Stimulated activated naive B cell treated with anti-CD40 and anti-IgM and Interleukin-4, amounts not matched to agents 10 μg/mL and 1 μg/mL and 100 μg/mL, for 72 hours (primary cell): ENCODE measurements at regions not wholly inside any gene's neighbourhood (a gene's known extent, or its start where the extent isn't known, plus 50 kb on each side); places are given as distances from the start of the nearest gene placed in this dataset.
"Not testable (repeated sequence)": the region's sequence is repeated elsewhere in the genome, so short reads cannot be mapped to it uniquely, and the experiment has no call there.

Source experiments
- ATAC-seq, 2 donors: fragments of 150-1000 bp; cut with Tn5 transposase; replicated peaks; 2 replicates each; pipeline ENCODE4 v1.10.0; 2021; ENCODE audit warnings: moderate library complexity in 1 of 2
- DNase-seq: peaks from one replicate; pipeline ENCODE4 v3.0.0; 2021
- H3K27ac Mint-ChIP-seq: one replicate; pipeline ENCODE4 v1.8.0; 2022; ENCODE audit warnings: mild to moderate bottlenecking, mixed read lengths
- H3K27me3 Mint-ChIP-seq, 2 donors: one replicate each; pipeline ENCODE4 v1.8.0; 2022; ENCODE audit warnings: mixed read lengths in 2 of 2
- H3K36me3 Mint-ChIP-seq, 2 donors: one replicate each; pipeline ENCODE4 v1.8.0; 2022; ENCODE audit warnings: mixed read lengths in 2 of 2, mild to moderate bottlenecking in 1 of 2
- H3K4me1 Mint-ChIP-seq, 2 donors: one replicate each; pipeline ENCODE4 v1.8.0; 2022; ENCODE audit warnings: mixed read lengths in 2 of 2, mild to moderate bottlenecking in 1 of 2
- H3K4me3 Mint-ChIP-seq, 2 donors: one replicate each; pipeline ENCODE4 v1.8.0; 2022; ENCODE audit warnings: mild to moderate bottlenecking in 2 of 2, mixed read lengths in 2 of 2, moderate library complexity in 1 of 2
- H3K9me3 Mint-ChIP-seq, 2 donors: one replicate each; pipeline ENCODE4 v1.8.0; 2022; ENCODE audit warnings: mixed read lengths in 2 of 2, mild to moderate bottlenecking in 1 of 2

DNA sequence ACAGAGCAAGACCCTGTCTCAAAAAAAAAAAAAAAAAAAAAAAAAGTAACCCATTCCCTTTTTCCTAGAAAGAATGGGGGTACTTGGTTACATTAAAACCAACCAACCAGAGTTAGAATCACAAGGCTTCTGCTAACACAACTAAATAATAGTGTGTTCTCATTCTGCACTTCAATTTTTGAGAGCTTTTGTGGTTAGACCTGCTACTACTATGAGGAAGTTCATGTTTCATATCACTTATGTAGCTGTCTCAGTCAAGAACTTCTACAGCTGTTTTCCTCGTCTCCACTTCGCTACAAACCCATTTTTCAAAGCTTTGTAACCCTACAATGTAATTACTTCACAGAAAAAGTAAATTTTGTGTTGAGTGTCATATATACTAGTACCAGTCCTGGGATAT is 58.3 kb downstream of the PDHA2 start:
- peak in 1 of 2 donors; percentile 63 for ATAC-seq
- no peaks in the 10 kb centered on the region for H3K36me3 Mint-ChIP-seq
- H3K4me3 Mint-ChIP-seq = no peak overlapping the region
- no peaks in the 10 kb centered on the region for H3K27me3 Mint-ChIP-seq
- no peak for DNase-seq
- no peaks in the 10 kb centered on the region for H3K4me1 Mint-ChIP-seq
- H3K27ac Mint-ChIP-seq = no peak overlapping the region
- H3K9me3 Mint-ChIP-seq = peaks cover 0 to 14% of the 10 kb centered on the region in 2 donors

- Mint-ChIP-seq H3K4me3 (no peak overlapping the region), H3K4me1 (no peaks in the 10 kb centered on the region), H3K27me3 (no peaks in the 10 kb centered on the region), H3K9me3 (peaks cover 0 to 4% of the 10 kb centered on the region in 2 donors), H3K27ac (no peak overlapping the region), H3K36me3 (no peaks in the 10 kb centered on the region)
- no peak for ATAC-seq
- DNase-seq = no peak
Observed at GRCh38 chr4:95909211-95909610, 69.3 kb downstream of the PDHA2 start.

- Mint-ChIP-seq H3K4me1 (no peaks in the 10 kb centered on the region), H3K27ac (no peak overlapping the region), H3K4me3 (no peak overlapping the region)
Observed at GRCh38 chr4:95910749-95911148, 70.9 kb downstream of the PDHA2 start.

GRCh38 chr4:95921470-95921869 is 81.6 kb downstream of the PDHA2 start:
- peaks cover under 1 to 4% of the 10 kb centered on the region in 2 donors for H3K9me3 Mint-ChIP-seq
- H3K4me1 Mint-ChIP-seq = no peaks in the 10 kb centered on the region
- no peak overlapping the region for H3K4me3 Mint-ChIP-seq
- no peaks in the 10 kb centered on the region for H3K36me3 Mint-ChIP-seq
- DNase-seq = no peak
- no peaks in the 10 kb centered on the region for H3K27me3 Mint-ChIP-seq
- no peak overlapping the region for H3K27ac Mint-ChIP-seq
- ATAC-seq = no peak

More at GRCh38 chr4:95910749-95911148, 70.9 kb downstream of the PDHA2 start:
- Mint-ChIP-seq H3K9me3 (peaks cover 0 to 4% of the 10 kb centered on the region in 2 donors), H3K36me3 (no peaks in the 10 kb centered on the region), H3K27me3 (no peaks in the 10 kb centered on the region)
- no peak for ATAC-seq
- no peak for DNase-seq

GRCh38 chr4:95929448-95930064 is 89.7 kb downstream of the PDHA2 start:
- Mint-ChIP-seq H3K4me3 (no peak overlapping the region), H3K36me3 (no peaks in the 10 kb centered on the region), H3K27me3 (no peaks in the 10 kb centered on the region), H3K9me3 (peaks cover 3 to 13% of the 10 kb centered on the region in 2 donors), H3K27ac (no peak overlapping the region), H3K4me1 (no peaks in the 10 kb centered on the region)
- ATAC-seq (no peak), DNase-seq (no peak)

- H3K4me1 Mint-ChIP-seq = no peaks in the 10 kb centered on the region
- DNase-seq = no peak
- H3K27me3 Mint-ChIP-seq = no peaks in the 10 kb centered on the region
- H3K4me3 Mint-ChIP-seq = no peak overlapping the region
- no peak for ATAC-seq
- H3K27ac Mint-ChIP-seq = no peak overlapping the region
- H3K36me3 Mint-ChIP-seq = no peaks in the 10 kb centered on the region
- H3K9me3 Mint-ChIP-seq = peaks cover 0 to 4% of the 10 kb centered on the region in 2 donors
Observed at GRCh38 chr4:95939141-95939540, 99.2 kb downstream of the PDHA2 start.

- no peak for DNase-seq
- no peak overlapping the region for H3K4me3 Mint-ChIP-seq
- no peaks in the 10 kb centered on the region for H3K4me1 Mint-ChIP-seq
- no peak overlapping the region for H3K27ac Mint-ChIP-seq
- no peak for ATAC-seq
- H3K36me3 Mint-ChIP-seq = no peaks in the 10 kb centered on the region
- peaks cover 9 to 12% of the 10 kb centered on the region in 2 donors for H3K9me3 Mint-ChIP-seq
- no peaks in the 10 kb centered on the region for H3K27me3 Mint-ChIP-seq
Observed at GRCh38 chr4:95949136-95949765, 109.4 kb downstream of the PDHA2 start.

GRCh38 chr4:95949808-95950207 is 109.9 kb downstream of the PDHA2 start:
- Mint-ChIP-seq H3K9me3 (peaks cover 9 to 12% of the 10 kb centered on the region in 2 donors), H3K36me3 (no peaks in the 10 kb centered on the region), H3K4me3 (no peak overlapping the region), H3K27me3 (no peaks in the 10 kb centered on the region), H3K4me1 (no peaks in the 10 kb centered on the region), H3K27ac (no peak overlapping the region)
- no peak for DNase-seq
- ATAC-seq = no peak

DNA sequence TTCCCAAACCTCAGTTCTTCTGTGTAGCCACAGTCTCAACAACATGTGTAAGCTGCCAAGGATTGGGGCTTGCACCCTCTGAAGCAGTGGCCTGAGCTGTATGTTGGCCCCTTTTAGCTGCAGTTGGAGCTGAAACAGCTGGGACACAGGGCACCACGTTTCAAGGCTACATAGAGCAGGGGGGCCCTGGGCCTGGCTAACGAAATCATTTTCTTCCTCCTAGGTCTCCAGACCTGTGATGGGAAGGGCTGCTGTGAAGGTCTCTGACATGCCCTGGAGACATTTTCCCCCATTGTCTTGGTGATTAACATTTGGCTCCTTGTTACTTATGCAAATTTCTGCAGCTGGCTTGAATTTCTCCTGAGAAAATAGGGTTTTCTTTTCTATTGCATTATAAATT is 112.6 kb downstream of the PDHA2 start:
- H3K4me3 Mint-ChIP-seq, H3K27me3 Mint-ChIP-seq, H3K4me1 Mint-ChIP-seq, H3K36me3 Mint-ChIP-seq, ATAC-seq, H3K27ac Mint-ChIP-seq, DNase-seq: not testable (repeated sequence)
- H3K9me3 Mint-ChIP-seq = peaks cover 9 to 11% of the 10 kb centered on the region in 2 donors

DNA sequence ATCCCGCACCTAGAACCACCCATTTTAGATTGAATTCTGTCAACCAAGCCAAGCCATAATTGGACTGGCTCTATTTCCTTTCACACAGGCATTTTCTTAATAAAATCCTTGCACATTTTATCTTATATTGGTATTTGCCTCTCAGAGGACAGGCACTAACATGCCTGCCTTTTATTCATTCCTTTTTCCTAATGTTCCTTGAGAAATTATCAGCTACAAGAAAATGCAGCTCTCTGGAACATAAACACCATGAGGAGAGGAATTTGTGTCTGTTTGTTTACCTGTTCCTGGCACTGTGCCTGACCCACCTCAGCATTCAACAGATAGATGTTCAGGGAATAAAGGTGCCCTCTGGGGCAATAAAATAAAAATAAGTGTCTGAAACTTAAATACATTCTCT is 116.2 kb downstream of the PDHA2 start:
- no peaks in the 10 kb centered on the region for H3K36me3 Mint-ChIP-seq
- ATAC-seq = no peak
- H3K27me3 Mint-ChIP-seq = no peaks in the 10 kb centered on the region
- H3K4me1 Mint-ChIP-seq = no peaks in the 10 kb centered on the region
- no peak overlapping the region for H3K27ac Mint-ChIP-seq
- no peak overlapping the region for H3K4me3 Mint-ChIP-seq
- H3K9me3 Mint-ChIP-seq = peaks cover 8 to 9% of the 10 kb centered on the region in 2 donors
- no peak for DNase-seq

- H3K4me1 Mint-ChIP-seq = no peaks in the 10 kb centered on the region
- ATAC-seq = no peak
- H3K27me3 Mint-ChIP-seq = no peaks in the 10 kb centered on the region
- peaks cover 5% of the 10 kb centered on the region in 2 donors for H3K9me3 Mint-ChIP-seq
- no peak overlapping the region for H3K4me3 Mint-ChIP-seq
- DNase-seq = no peak
- no peaks in the 10 kb centered on the region for H3K36me3 Mint-ChIP-seq
- no peak overlapping the region for H3K27ac Mint-ChIP-seq
Observed at GRCh38 chr4:95957054-95957453, 117.2 kb downstream of the PDHA2 start.

DNA sequence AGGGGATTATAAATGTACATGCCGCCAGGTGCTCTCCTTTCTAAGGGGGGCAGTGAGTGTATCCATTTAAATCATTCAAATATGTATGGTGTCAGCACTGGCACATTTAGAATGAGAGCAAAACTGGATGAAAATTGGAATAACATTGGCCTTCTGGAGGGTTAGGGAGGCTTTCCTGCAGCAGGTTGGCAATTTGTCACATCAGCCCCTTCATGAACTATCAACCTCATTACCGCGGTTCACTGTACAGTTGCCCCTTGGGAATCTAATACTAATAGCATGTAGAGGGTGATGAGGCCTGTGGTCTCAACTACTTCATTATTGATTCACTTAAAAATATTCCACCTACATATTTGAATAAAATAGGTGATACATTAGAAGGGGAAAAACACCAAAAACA is 117.9 kb downstream of the PDHA2 start:
- DNase-seq (no peak), ATAC-seq (no peak)
- Mint-ChIP-seq H3K4me1 (no peaks in the 10 kb centered on the region), H3K4me3 (no peak overlapping the region), H3K36me3 (no peaks in the 10 kb centered on the region), H3K27ac (no peak overlapping the region), H3K9me3 (peaks cover 5% of the 10 kb centered on the region in 2 donors), H3K27me3 (no peaks in the 10 kb centered on the region)

DNA sequence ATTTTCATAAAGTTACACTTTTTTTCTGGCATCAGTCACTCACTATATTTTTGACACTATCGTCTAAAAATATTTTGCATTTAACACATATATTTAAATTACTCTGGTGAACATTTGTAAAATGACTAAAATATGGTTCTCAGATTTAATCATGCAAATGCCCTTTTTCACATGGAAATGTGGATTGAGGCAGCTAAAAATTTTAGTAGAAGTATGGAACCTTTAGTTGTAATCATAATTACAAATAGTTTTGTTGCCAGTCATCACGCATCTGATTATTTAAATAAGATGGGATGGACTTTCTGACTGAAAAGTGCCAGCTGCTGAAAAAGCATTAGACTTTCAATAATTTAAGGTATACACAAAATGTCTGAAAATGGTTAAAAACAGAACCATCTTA is 119.3 kb downstream of the PDHA2 start:
- peaks cover 0 to 2% of the 10 kb centered on the region in 2 donors for H3K9me3 Mint-ChIP-seq
- no peak for DNase-seq
- no peak overlapping the region for H3K27ac Mint-ChIP-seq
- H3K36me3 Mint-ChIP-seq = no peaks in the 10 kb centered on the region
- no peak for ATAC-seq
- no peaks in the 10 kb centered on the region for H3K4me1 Mint-ChIP-seq
- no peaks in the 10 kb centered on the region for H3K27me3 Mint-ChIP-seq
- no peak overlapping the region for H3K4me3 Mint-ChIP-seq

GRCh38 chr4:95959633-95960032 is 119.7 kb downstream of the PDHA2 start:
- H3K27me3 Mint-ChIP-seq = no peaks in the 10 kb centered on the region
- no peak overlapping the region for H3K4me3 Mint-ChIP-seq
- H3K9me3 Mint-ChIP-seq = peaks cover 0 to 1% of the 10 kb centered on the region in 2 donors
- H3K4me1 Mint-ChIP-seq = no peaks in the 10 kb centered on the region
- DNase-seq (no peak), ATAC-seq (no peak)
- no peaks in the 10 kb centered on the region for H3K36me3 Mint-ChIP-seq
- H3K27ac Mint-ChIP-seq = no peak overlapping the region

- Mint-ChIP-seq H3K9me3 (peaks cover 2 to 3% of the 10 kb centered on the region in 2 donors), H3K27me3 (no peaks in the 10 kb centered on the region), H3K27ac (no peak overlapping the region), H3K36me3 (no peaks in the 10 kb centered on the region), H3K4me3 (no peak overlapping the region), H3K4me1 (no peaks in the 10 kb centered on the region)
- DNase-seq (no peak), ATAC-seq (no peak)
Observed at GRCh38 chr4:95963456-95963855, 123.6 kb downstream of the PDHA2 start.
